Stomach (tissue), 4 donors: ENCODE measurements at regions not wholly inside any gene's neighbourhood (a gene's known extent, or its start where the extent isn't known, plus 50 kb on each side); places are given as distances from the start of the nearest gene placed in this dataset.

Experiments used
- EP300 ChIP-seq: sonication (generic); formaldehyde crosslinking; IDR thresholded peaks from one replicate; pipeline ENCODE4 v1.6.1; 2017; ENCODE audit warnings: antibody characterized with exemption
- POLR2A ChIP-seq, 4 donors: fragments of 450-650 bp; IDR thresholded peaks; one replicate each; pipeline ENCODE4 v1.6.1; 2016; ENCODE audit warnings: antibody characterized with exemption in 4 of 4, control low read depth in 2 of 4, mild to moderate bottlenecking in 1 of 4, moderate library complexity in 1 of 4
- TF ChIP-seq, protein P1 (sequence below), 7 experiments: fragments of 450-650 bp in 4 of 7; fragments of 200-600 bp in 3 of 7; sonication (generic) in 3 of 7; IDR thresholded peaks; one replicate each; pipeline ENCODE4 v1.5.1; 2016 to 2019; ENCODE audit warnings: antibody characterized with exemption in 7 of 7, control low read depth in 2 of 7, mild to moderate bottlenecking in 1 of 7

DNA sequence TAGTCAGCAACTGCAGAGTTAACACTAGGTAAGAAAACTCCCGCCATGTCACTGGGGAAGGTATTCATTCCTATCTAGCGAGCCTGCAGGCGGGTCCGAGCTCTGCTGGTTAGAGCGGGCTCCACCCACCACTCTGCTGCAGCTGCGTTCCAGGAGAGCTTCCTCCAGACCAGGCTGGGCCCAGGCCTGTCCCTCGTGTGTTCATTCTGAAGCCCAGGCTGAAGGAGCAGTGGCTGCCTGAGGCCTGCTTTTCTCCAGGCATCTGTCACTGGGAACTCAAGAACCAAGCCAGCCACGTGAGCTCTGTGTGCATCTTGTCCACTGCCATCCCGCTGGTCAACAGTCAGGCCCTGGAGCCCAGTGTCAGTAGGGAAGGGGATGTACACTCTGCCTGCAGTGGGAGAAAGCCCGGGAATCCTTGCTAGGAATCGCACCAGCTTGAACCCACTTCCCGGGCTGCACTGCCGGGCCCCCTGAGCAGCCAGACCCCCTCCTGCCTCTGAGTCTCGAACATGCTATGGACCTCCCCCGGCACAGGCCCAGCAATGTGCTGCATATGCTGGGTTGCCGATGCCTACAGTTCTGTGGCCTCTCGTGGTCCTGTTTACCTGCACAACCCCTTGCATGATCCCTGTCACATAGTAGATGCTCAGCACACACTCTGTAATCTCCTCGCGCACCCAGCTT, 51.0 kb upstream of the ENPP7 start:
- TF ChIP-seq, protein P1, sequence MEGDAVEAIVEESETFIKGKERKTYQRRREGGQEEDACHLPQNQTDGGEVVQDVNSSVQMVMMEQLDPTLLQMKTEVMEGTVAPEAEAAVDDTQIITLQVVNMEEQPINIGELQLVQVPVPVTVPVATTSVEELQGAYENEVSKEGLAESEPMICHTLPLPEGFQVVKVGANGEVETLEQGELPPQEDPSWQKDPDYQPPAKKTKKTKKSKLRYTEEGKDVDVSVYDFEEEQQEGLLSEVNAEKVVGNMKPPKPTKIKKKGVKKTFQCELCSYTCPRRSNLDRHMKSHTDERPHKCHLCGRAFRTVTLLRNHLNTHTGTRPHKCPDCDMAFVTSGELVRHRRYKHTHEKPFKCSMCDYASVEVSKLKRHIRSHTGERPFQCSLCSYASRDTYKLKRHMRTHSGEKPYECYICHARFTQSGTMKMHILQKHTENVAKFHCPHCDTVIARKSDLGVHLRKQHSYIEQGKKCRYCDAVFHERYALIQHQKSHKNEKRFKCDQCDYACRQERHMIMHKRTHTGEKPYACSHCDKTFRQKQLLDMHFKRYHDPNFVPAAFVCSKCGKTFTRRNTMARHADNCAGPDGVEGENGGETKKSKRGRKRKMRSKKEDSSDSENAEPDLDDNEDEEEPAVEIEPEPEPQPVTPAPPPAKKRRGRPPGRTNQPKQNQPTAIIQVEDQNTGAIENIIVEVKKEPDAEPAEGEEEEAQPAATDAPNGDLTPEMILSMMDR (IDR thresholded peaks at IDR 0.05) = no peak
- TF ChIP-seq POLR2A (IDR thresholded peaks at IDR 0.05) (no peak), EP300 (no peak)
